ENCODE measurements at regions not wholly inside any gene's neighbourhood (a gene's known extent, or its start where the extent isn't known, plus 50 kb on each side); places are given as distances from the start of the nearest gene placed in this dataset.
A peak's percentile ranks its signal among the peaks of the same experiment; 100 is the strongest.

GRCh38 chr4:103936653-103937145 lies 216.9 kb upstream of the TACR3 start:
- Mint-ChIP-seq H3K9me3 (ENCODE audit: unreplicated experiment) (peaks cover 10% of the 10 kb centered on the region), H3K36me3 (ENCODE audit: low read depth, unreplicated experiment) (peaks cover 2% of the 10 kb centered on the region), H3K4me3 (ENCODE audit: unreplicated experiment) (no peak overlapping the region), H3K27me3 (ENCODE audit: low read depth, unreplicated experiment) (no peaks in the 10 kb centered on the region), H3K4me1 (ENCODE audit: low read depth, unreplicated experiment) (peaks cover under 1% of the 10 kb centered on the region), H3K27ac (ENCODE audit: unreplicated experiment) (no peak overlapping the region)
- H4K20me1 ChIP-seq (ENCODE audit: insufficient read depth, low read length) = no peaks in the 10 kb centered on the region
- FAIRE-seq (no peak), DNase-seq (ENCODE audit: low read depth) (no peak)
- no peaks in the 10 kb centered on the region for H3K79me2 ChIP-seq (ENCODE audit: insufficient read depth, low read length)
- H3K9ac ChIP-seq (ENCODE audit: low read length) = no peak overlapping the region
- H3K36me3 ChIP-seq (ENCODE audit: insufficient read depth, low read length) = no peaks in the 10 kb centered on the region
- H3K4me3 ChIP-seq (ENCODE audit: insufficient read depth, low read depth, low read length) = no peak overlapping the region
- no peaks in the 10 kb centered on the region for H3K27me3 ChIP-seq (ENCODE audit: insufficient read depth, low read length)
- no peak overlapping the region for H3K4me2 ChIP-seq (ENCODE audit: low read length)
- H3K4me1 ChIP-seq (ENCODE audit: insufficient read depth, low read length) = no peaks in the 10 kb centered on the region
- no peak overlapping the region for H3K27ac ChIP-seq (ENCODE audit: low read depth, low read length)
- H2AFZ ChIP-seq (ENCODE audit: low read depth, low read length) = no peak overlapping the region
- TF ChIP-seq CTCF (IDR thresholded peaks at IDR 0.05; ENCODE audit: insufficient read depth, low read depth, low read length) (no peak), EZH2 (IDR thresholded peaks at IDR 0.05; ENCODE audit: insufficient read depth, low read length) (no peak)
- no peaks in the 10 kb centered on the region for H3K9me3 ChIP-seq (ENCODE audit: insufficient read depth, low read depth, low read length)

GRCh38 chr4:103934178-103934789 lies 214.5 kb upstream of the TACR3 start:
- Histone ChIP-seq H3K79me2 (ENCODE audit: insufficient read depth, low read length) (no peaks in the 10 kb centered on the region), H3K4me3 (ENCODE audit: insufficient read depth, low read depth, low read length) (no peak overlapping the region), H3K9ac (ENCODE audit: low read length) (no peak overlapping the region), H3K36me3 (ENCODE audit: insufficient read depth, low read length) (no peaks in the 10 kb centered on the region), H3K27me3 (ENCODE audit: insufficient read depth, low read length) (no peaks in the 10 kb centered on the region), H3K4me2 (ENCODE audit: low read length) (no peak overlapping the region), H3K27ac (ENCODE audit: low read depth, low read length) (no peak overlapping the region), H4K20me1 (ENCODE audit: insufficient read depth, low read length) (no peaks in the 10 kb centered on the region), H3K4me1 (ENCODE audit: insufficient read depth, low read length) (no peaks in the 10 kb centered on the region), H2AFZ (ENCODE audit: low read depth, low read length) (no peak overlapping the region), H3K9me3 (ENCODE audit: insufficient read depth, low read depth, low read length) (no peaks in the 10 kb centered on the region)
- Mint-ChIP-seq H3K4me1 (ENCODE audit: low read depth, unreplicated experiment) (no peaks in the 10 kb centered on the region), H3K27me3 (ENCODE audit: low read depth, unreplicated experiment) (no peaks in the 10 kb centered on the region), H3K27ac (ENCODE audit: unreplicated experiment) (no peak overlapping the region), H3K4me3 (ENCODE audit: unreplicated experiment) (no peak overlapping the region), H3K36me3 (ENCODE audit: low read depth, unreplicated experiment) (peaks cover 2% of the 10 kb centered on the region), H3K9me3 (ENCODE audit: unreplicated experiment) (peaks cover 10% of the 10 kb centered on the region)
- FAIRE-seq (no peak), DNase-seq (ENCODE audit: low read depth) (peak; percentile 11)
- TF ChIP-seq CTCF (IDR thresholded peaks at IDR 0.05; ENCODE audit: insufficient read depth, low read depth, low read length) = peak; percentile 70
- TF ChIP-seq EZH2 (IDR thresholded peaks at IDR 0.05; ENCODE audit: insufficient read depth, low read length) = no peak

- Mint-ChIP-seq H3K9me3 (ENCODE audit: unreplicated experiment) (no peaks in the 10 kb centered on the region), H3K36me3 (ENCODE audit: low read depth, unreplicated experiment) (no peaks in the 10 kb centered on the region), H3K4me3 (ENCODE audit: unreplicated experiment) (no peak overlapping the region), H3K27ac (ENCODE audit: unreplicated experiment) (no peak overlapping the region), H3K27me3 (ENCODE audit: low read depth, unreplicated experiment) (no peaks in the 10 kb centered on the region), H3K4me1 (ENCODE audit: low read depth, unreplicated experiment) (no peaks in the 10 kb centered on the region)
- no peaks in the 10 kb centered on the region for H3K79me2 ChIP-seq (ENCODE audit: insufficient read depth, low read length)
- H3K27me3 ChIP-seq (ENCODE audit: insufficient read depth, low read length) = no peaks in the 10 kb centered on the region
- H3K4me3 ChIP-seq (ENCODE audit: insufficient read depth, low read depth, low read length) = no peak overlapping the region
- H3K4me1 ChIP-seq (ENCODE audit: insufficient read depth, low read length) = no peaks in the 10 kb centered on the region
- H3K9me3 ChIP-seq (ENCODE audit: insufficient read depth, low read depth, low read length) = no peaks in the 10 kb centered on the region
- DNase-seq (ENCODE audit: low read depth) = no peak
- TF ChIP-seq CTCF (IDR thresholded peaks at IDR 0.05; ENCODE audit: insufficient read depth, low read depth, low read length) (no peak), EZH2 (IDR thresholded peaks at IDR 0.05; ENCODE audit: insufficient read depth, low read length) (no peak)
- no peak for FAIRE-seq
- no peak overlapping the region for H3K27ac ChIP-seq (ENCODE audit: low read depth, low read length)
- H3K4me2 ChIP-seq (ENCODE audit: low read length) = no peak overlapping the region
- no peaks in the 10 kb centered on the region for H3K36me3 ChIP-seq (ENCODE audit: insufficient read depth, low read length)
- no peak overlapping the region for H3K9ac ChIP-seq (ENCODE audit: low read length)
- no peak overlapping the region for H2AFZ ChIP-seq (ENCODE audit: low read depth, low read length)
- no peaks in the 10 kb centered on the region for H4K20me1 ChIP-seq (ENCODE audit: insufficient read depth, low read length)
These were observed 208.6 kb upstream of the TACR3 start for GRCh38 chr4:103928370-103928769.
